HCT116 (cell line): ENCODE measurements at regions not wholly inside any gene's neighbourhood (a gene's known extent, or its start where the extent isn't known, plus 50 kb on each side); places are given as distances from the start of the nearest gene placed in this dataset.

Source experiments
- EZH2 ChIP-seq: fragments of 200-600 bp; sonication (generic); IDR thresholded peaks from 2 replicates; pipeline ENCODE4 v1.6.1; 2017; ENCODE audit warnings: antibody characterized with exemption, mixed run types
- EZH2phosphoT487 ChIP-seq: fragments of 200-600 bp; IDR thresholded peaks from 2 replicates; pipeline ENCODE4 v1.6.1; 2018; ENCODE audit warnings: antibody characterized with exemption, borderline replicate concordance
- JUND ChIP-seq: IDR thresholded peaks from 2 replicates; pipeline ENCODE4 v1.6.1; 2012
- POLR2A ChIP-seq: IDR thresholded peaks from 2 replicates; pipeline ENCODE4 v1.7.0; 2011; ENCODE audit warnings: borderline replicate concordance; ENCODE audit not compliant: insufficient read depth, insufficient read length; ENCODE audit errors: extremely low read depth
- POLR2AphosphoS5 ChIP-seq: IDR thresholded peaks from 2 replicates; pipeline ENCODE4 v1.6.1; 2011; ENCODE audit warnings: mild to moderate bottlenecking, low read depth, low read length, moderate library complexity
- SRF ChIP-seq: IDR thresholded peaks from 2 replicates; pipeline ENCODE4 v1.6.1; 2012; ENCODE audit warnings: low read depth
- TCF7L2 ChIP-seq: IDR thresholded peaks from 2 replicates; pipeline ENCODE4 v1.7.0; 2011; ENCODE audit warnings: borderline replicate concordance, inconsistent platforms; ENCODE audit not compliant: insufficient read depth, insufficient read length; ENCODE audit errors: extremely low read depth
- YY1 ChIP-seq: IDR thresholded peaks from 2 replicates; pipeline ENCODE4 v1.6.1; 2011; ENCODE audit warnings: low read length, low read depth, moderate library complexity, mild to moderate bottlenecking; ENCODE audit not compliant: insufficient replicate concordance; ENCODE audit errors: extremely low read depth
- ZFX ChIP-seq: fragments of 450-650 bp; IDR thresholded peaks from 2 replicates; pipeline ENCODE4 v1.6.1; 2017
- ZNF274 ChIP-seq: fragments of 200-500 bp; sonication (Bioruptor generic); IDR thresholded peaks from 2 replicates; pipeline ENCODE4 v1.6.1; 2014; ENCODE audit warnings: mild to moderate bottlenecking, low read depth, low read length, inconsistent platforms
- TF ChIP-seq, protein P1 (sequence below), 3 experiments: fragments of 200-600 bp in 1 of 3; sonication (generic) in 1 of 3; IDR thresholded peaks in 2 of 3; conservative IDR thresholded peaks in 1 of 3; 2 replicates each; pipeline ENCODE4 v1.5.1; 2012 to 2017; ENCODE audit warnings: low read depth in 2 of 3, low read length in 2 of 3, antibody characterized with exemption in 1 of 3, borderline replicate concordance in 1 of 3, control low read depth in 1 of 3, mild to moderate bottlenecking in 1 of 3, mixed read lengths in 1 of 3, mixed run types in 1 of 3, moderate library complexity in 1 of 3; ENCODE audit not compliant: insufficient read depth in 1 of 3
- TF ChIP-seq, protein P2 (sequence below): IDR thresholded peaks from 2 replicates; pipeline ENCODE4 v1.6.1; 2012
- TF ChIP-seq, protein P3 (sequence below): IDR thresholded peaks from 2 replicates; pipeline ENCODE4 v1.6.1; 2012; ENCODE audit warnings: low read depth
- TF ChIP-seq, protein P4 (sequence below): IDR thresholded peaks from 2 replicates; pipeline ENCODE4 v1.6.1; 2012

DNA sequence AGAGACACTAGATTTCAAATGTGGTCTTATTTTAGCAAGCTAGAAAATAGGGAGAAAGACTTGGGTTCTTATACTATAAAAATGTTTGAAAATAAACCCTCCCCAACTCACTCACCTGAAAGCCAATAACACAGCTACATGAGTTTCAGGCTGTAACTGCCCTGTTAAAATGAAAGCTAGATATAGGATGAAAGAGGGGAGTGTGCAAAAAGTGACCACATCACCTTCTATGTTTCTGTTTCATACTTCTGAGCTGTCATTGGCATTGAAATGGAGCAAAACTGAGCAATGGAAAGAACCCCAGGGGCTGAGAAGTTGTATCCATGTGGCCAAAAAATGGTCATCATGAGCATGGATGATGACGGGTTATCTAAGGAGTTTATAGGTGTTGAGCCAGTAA is 148.1 kb upstream of the TENT5A start:
- no peak for TF ChIP-seq POLR2A
- TF ChIP-seq ZNF274, result no peak
- no peak for TF ChIP-seq JUND
- TF ChIP-seq, protein P1, sequence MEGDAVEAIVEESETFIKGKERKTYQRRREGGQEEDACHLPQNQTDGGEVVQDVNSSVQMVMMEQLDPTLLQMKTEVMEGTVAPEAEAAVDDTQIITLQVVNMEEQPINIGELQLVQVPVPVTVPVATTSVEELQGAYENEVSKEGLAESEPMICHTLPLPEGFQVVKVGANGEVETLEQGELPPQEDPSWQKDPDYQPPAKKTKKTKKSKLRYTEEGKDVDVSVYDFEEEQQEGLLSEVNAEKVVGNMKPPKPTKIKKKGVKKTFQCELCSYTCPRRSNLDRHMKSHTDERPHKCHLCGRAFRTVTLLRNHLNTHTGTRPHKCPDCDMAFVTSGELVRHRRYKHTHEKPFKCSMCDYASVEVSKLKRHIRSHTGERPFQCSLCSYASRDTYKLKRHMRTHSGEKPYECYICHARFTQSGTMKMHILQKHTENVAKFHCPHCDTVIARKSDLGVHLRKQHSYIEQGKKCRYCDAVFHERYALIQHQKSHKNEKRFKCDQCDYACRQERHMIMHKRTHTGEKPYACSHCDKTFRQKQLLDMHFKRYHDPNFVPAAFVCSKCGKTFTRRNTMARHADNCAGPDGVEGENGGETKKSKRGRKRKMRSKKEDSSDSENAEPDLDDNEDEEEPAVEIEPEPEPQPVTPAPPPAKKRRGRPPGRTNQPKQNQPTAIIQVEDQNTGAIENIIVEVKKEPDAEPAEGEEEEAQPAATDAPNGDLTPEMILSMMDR (IDR thresholded peaks at IDR 0.05 in 2 of 3, conservative IDR thresholded peaks at IDR 0.05 in 1 of 3; ENCODE audit: borderline replicate concordance in 1 of 3, insufficient read depth in 1 of 3, low read depth in 2 of 3, low read length in 2 of 3), result no peak
- no peak for TF ChIP-seq EZH2
- TF ChIP-seq POLR2AphosphoS5, result no peak
- TF ChIP-seq EZH2phosphoT487, result no peak
- TF ChIP-seq TCF7L2, result no peak
- TF ChIP-seq, protein P2, sequence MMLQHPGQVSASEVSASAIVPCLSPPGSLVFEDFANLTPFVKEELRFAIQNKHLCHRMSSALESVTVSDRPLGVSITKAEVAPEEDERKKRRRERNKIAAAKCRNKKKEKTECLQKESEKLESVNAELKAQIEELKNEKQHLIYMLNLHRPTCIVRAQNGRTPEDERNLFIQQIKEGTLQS, result no peak
- TF ChIP-seq, protein P3, sequence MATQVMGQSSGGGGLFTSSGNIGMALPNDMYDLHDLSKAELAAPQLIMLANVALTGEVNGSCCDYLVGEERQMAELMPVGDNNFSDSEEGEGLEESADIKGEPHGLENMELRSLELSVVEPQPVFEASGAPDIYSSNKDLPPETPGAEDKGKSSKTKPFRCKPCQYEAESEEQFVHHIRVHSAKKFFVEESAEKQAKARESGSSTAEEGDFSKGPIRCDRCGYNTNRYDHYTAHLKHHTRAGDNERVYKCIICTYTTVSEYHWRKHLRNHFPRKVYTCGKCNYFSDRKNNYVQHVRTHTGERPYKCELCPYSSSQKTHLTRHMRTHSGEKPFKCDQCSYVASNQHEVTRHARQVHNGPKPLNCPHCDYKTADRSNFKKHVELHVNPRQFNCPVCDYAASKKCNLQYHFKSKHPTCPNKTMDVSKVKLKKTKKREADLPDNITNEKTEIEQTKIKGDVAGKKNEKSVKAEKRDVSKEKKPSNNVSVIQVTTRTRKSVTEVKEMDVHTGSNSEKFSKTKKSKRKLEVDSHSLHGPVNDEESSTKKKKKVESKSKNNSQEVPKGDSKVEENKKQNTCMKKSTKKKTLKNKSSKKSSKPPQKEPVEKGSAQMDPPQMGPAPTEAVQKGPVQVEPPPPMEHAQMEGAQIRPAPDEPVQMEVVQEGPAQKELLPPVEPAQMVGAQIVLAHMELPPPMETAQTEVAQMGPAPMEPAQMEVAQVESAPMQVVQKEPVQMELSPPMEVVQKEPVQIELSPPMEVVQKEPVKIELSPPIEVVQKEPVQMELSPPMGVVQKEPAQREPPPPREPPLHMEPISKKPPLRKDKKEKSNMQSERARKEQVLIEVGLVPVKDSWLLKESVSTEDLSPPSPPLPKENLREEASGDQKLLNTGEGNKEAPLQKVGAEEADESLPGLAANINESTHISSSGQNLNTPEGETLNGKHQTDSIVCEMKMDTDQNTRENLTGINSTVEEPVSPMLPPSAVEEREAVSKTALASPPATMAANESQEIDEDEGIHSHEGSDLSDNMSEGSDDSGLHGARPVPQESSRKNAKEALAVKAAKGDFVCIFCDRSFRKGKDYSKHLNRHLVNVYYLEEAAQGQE, result no peak
- TF ChIP-seq, protein P4, sequence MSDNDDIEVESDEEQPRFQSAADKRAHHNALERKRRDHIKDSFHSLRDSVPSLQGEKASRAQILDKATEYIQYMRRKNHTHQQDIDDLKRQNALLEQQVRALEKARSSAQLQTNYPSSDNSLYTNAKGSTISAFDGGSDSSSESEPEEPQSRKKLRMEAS, result no peak
- TF ChIP-seq ZFX, result no peak
- TF ChIP-seq SRF, result no peak
- no peak for TF ChIP-seq YY1
